ENCODE measurements at regions not wholly inside any gene's neighbourhood (a gene's known extent, or its start where the extent isn't known, plus 50 kb on each side); places are given as distances from the start of the nearest gene placed in this dataset.

DNA sequence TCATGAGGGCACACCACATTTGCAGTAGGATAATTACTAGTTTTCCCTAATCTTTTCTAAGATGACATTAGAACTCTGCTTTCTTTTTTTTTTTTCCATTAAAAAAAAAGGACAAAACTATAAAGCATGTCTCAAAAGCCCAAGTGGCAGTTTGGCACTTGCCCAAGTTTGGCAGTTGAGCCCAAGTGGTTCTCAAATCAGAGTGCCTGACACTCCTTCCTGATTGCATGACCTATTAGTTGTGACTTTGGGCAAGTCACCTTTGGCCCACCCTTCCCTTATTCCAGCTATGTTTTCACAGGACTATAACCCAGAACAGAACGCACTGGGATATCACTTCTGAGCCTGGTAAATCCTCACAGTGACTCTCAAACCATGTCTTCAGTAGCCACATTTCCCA is 273.0 kb downstream of the CCDC85A start:
- no peak for TF ChIP-seq POLR2A (IDR thresholded peaks at IDR 0.05; ENCODE audit: extremely low read depth, insufficient read length)
- TF ChIP-seq, protein P1, sequence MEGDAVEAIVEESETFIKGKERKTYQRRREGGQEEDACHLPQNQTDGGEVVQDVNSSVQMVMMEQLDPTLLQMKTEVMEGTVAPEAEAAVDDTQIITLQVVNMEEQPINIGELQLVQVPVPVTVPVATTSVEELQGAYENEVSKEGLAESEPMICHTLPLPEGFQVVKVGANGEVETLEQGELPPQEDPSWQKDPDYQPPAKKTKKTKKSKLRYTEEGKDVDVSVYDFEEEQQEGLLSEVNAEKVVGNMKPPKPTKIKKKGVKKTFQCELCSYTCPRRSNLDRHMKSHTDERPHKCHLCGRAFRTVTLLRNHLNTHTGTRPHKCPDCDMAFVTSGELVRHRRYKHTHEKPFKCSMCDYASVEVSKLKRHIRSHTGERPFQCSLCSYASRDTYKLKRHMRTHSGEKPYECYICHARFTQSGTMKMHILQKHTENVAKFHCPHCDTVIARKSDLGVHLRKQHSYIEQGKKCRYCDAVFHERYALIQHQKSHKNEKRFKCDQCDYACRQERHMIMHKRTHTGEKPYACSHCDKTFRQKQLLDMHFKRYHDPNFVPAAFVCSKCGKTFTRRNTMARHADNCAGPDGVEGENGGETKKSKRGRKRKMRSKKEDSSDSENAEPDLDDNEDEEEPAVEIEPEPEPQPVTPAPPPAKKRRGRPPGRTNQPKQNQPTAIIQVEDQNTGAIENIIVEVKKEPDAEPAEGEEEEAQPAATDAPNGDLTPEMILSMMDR (IDR thresholded peaks at IDR 0.05; ENCODE audit: low read depth, low read length) = no peak

All from NB4 (cell line).